ENCODE measurements at regions not wholly inside any gene's neighbourhood (a gene's known extent, or its start where the extent isn't known, plus 50 kb on each side); places are given as distances from the start of the nearest gene placed in this dataset.

DNA sequence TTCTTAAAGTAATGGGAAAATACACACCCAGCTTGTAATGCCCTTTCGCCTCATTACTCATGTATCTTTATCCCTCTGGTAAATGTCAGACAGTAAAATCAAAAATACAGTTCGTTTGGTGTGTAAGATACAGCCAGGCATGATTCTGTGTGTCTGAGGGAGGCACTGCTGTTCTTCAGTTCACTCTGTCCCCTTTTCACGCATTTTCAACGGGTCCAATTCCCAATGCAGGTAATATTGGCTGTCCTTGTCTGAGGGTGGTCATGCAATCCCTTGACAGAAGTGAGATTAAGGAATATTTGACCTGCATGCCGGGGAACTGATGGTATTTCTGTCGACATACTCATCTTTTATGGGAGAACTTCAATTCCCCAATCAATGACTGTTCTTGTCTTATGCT, 587.2 kb upstream of the NXPH2 start:
- no peak overlapping the region for H3K4me3 ChIP-seq (ENCODE audit: low read depth, low read length)
- TF ChIP-seq CTCF (IDR thresholded peaks at IDR 0.05; ENCODE audit: borderline replicate concordance, insufficient read depth, low read depth, low read length) = no peak

- TF ChIP-seq CTCF (IDR thresholded peaks at IDR 0.05; ENCODE audit: borderline replicate concordance, insufficient read depth, low read depth, low read length) = no peak
Observed at GRCh38 chr2:139366681-139367080, 586.5 kb upstream of the NXPH2 start.

DNA sequence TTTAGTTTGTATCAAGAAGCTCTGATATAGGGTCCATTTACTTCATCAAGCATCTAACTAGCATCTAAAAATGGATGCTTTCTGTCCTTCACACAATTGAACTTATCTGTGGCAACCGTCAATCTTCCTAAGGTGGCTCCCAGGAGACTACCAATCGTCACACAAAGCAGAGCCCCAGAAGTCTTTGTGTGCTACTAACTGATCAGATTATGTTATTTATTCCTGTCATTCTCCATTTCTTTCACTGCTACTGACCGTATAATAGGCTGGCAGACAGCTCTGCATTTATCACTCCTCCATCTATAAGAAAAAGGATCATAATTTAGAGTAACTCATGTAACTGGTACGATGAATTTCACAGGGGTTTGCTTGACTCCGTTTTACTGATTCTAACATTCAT, 585.0 kb upstream of the NXPH2 start:
- H3K4me3 ChIP-seq (ENCODE audit: low read depth, low read length) = no peak overlapping the region
- TF ChIP-seq CTCF (IDR thresholded peaks at IDR 0.05; ENCODE audit: borderline replicate concordance, insufficient read depth, low read depth, low read length) = no peak

More at GRCh38 chr2:139366681-139367080, 586.5 kb upstream of the NXPH2 start:
- no peak overlapping the region for H3K4me3 ChIP-seq (ENCODE audit: low read depth, low read length)

DNA sequence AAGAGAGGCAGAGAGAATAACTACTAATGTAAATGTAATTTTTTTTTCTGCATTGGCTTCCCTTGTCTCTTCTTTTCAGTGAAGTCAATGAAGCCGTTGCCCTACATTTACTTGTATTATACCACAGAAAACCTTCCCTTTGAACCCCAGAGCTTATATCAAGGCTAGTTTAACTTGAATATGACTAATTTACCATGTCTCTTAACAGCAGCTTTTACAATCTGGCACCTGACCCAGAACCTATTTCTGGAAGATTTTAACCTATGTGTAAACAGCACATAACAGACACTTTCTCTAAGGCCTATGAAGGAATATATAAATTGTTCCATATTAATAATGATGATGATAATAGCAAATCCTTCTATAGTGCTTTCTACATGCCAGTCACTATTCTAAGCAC, 580.5 kb upstream of the NXPH2 start:
- TF ChIP-seq CTCF (IDR thresholded peaks at IDR 0.05; ENCODE audit: borderline replicate concordance, insufficient read depth, low read depth, low read length) = no peak
- no peak overlapping the region for H3K4me3 ChIP-seq (ENCODE audit: low read depth, low read length)

DNA sequence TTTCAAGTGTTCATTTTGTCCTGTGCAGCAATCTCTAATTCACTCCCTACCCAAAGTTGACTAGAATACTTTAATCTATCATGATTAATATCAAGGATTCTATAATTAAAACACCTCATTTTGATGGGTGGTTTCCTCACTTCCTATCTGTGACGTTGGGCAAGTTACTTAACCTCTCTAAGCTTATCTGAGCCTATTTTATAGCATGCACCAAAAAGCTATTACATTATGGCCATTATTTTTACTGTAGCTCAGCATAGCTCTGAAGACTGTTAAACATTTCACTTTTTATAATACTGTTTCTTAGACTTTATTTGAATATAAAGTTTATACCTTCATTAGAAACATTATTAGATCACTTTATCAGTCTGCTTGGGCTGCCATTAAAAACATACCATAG, 579.6 kb upstream of the NXPH2 start:
- TF ChIP-seq CTCF (IDR thresholded peaks at IDR 0.05; ENCODE audit: borderline replicate concordance, insufficient read depth, low read depth, low read length) = no peak
- no peak overlapping the region for H3K4me3 ChIP-seq (ENCODE audit: low read depth, low read length)

DNA sequence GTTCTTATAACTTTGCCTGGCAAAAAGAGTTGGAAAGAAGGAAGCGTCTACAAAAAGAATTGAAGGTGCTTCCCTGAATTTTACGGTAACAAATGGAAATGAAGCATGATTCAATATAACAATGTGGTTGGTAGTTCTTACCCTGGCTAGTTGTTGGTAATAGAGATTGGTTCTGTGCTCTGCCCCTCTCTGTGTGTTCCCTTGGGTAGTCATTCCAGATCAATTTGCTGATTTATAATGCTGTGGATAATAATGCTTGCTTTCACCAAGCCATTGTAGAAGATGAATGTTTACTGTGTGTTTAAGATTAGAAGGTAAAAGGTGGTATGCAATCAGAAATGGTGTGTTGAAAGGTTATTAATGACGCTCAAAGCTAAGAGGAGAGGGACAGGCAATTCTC, 577.8 kb upstream of the NXPH2 start:
- H3K4me3 ChIP-seq (ENCODE audit: low read depth, low read length) = no peak overlapping the region
- no peak for TF ChIP-seq CTCF (IDR thresholded peaks at IDR 0.05; ENCODE audit: borderline replicate concordance, insufficient read depth, low read depth, low read length)

- no peak overlapping the region for H3K4me3 ChIP-seq (ENCODE audit: low read depth, low read length)
- no peak for TF ChIP-seq CTCF (IDR thresholded peaks at IDR 0.05; ENCODE audit: borderline replicate concordance, insufficient read depth, low read depth, low read length)
Observed at GRCh38 chr2:139354518-139354917, 574.3 kb upstream of the NXPH2 start.

Measured in GM12875 (cell line).